ENCODE measurements at regions not wholly inside any gene's neighbourhood (a gene's known extent, or its start where the extent isn't known, plus 50 kb on each side); places are given as distances from the start of the nearest gene placed in this dataset.

DNA sequence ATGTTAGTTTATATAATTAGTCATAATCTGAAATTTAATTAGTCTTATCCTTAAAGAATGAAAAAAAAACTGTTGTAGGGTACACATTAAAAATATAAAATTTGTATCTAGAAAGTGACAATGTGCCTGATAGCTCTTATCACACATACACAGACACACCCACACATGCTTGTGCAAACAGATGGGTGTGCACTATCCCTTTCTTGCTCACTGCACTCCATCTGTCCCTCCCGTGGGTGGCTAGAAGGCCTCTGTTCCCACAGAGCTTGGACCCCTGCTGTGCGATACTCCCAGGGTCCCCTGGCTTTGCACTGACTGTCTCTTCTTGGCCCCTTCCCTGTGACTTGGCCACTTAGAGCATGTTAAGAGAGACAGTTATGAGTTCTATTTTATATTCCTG lies 123.9 kb upstream of the ACKR3 start:
- Histone ChIP-seq H4K20me1 (ENCODE audit: insufficient read depth, low read length) (no peaks in the 10 kb centered on the region), H2AFZ (ENCODE audit: low read length) (no peak overlapping the region), H3K27ac (ENCODE audit: low read depth, low read length, poor library complexity, severe bottlenecking) (no peak overlapping the region), H3K9me3 (ENCODE audit: low read length) (no peaks in the 10 kb centered on the region), H3K36me3 (ENCODE audit: insufficient read depth, low read length) (no peaks in the 10 kb centered on the region), H3K79me2 (ENCODE audit: insufficient read depth, low read length) (no peaks in the 10 kb centered on the region), H3K9me2 (ENCODE audit: low read depth, low read length) (no peaks in the 10 kb centered on the region), H3K4me2 (ENCODE audit: low read length) (no peak overlapping the region), H3K27me3 (ENCODE audit: insufficient read depth, low read length) (no peaks in the 10 kb centered on the region), H3K4me3 (ENCODE audit: low read depth, low read length, poor library complexity, severe bottlenecking) (no peak overlapping the region), H3K9ac (ENCODE audit: low read length) (no peak overlapping the region), H3F3A (ENCODE audit: insufficient read depth, low read length) (no peaks in the 10 kb centered on the region), H3K4me1 (ENCODE audit: insufficient read depth, low read length, severe bottlenecking) (no peaks in the 10 kb centered on the region)
- TF ChIP-seq EZH2 (IDR thresholded peaks at IDR 0.05; ENCODE audit: borderline replicate concordance, low read length), result no peak

DNA sequence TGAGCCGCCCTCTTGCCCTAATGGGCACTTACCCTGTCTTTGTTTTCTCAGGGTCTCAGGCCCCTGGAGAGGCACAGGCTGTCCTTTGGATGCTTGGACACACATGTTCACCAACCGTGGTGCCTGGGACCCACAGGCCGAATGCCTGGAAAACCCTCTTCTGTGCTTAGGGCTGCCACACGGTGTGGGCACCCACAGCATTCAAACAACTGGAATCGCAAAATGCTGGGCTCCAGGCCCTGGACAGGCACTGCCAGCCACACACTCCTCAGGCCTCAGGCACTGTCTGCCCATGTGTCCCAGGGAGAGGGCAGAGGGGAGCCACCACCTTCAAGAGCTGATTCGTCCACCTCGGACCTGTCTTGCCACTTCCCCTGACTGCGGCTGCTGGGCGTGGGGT lies 123.1 kb upstream of the ACKR3 start:
- no peak overlapping the region for H3K4me3 ChIP-seq (ENCODE audit: low read depth, low read length, poor library complexity, severe bottlenecking)
- H3K4me1 ChIP-seq (ENCODE audit: insufficient read depth, low read length, severe bottlenecking), result no peaks in the 10 kb centered on the region
- no peaks in the 10 kb centered on the region for H3K36me3 ChIP-seq (ENCODE audit: insufficient read depth, low read length)
- H3K4me2 ChIP-seq (ENCODE audit: low read length), result no peak overlapping the region
- H2AFZ ChIP-seq (ENCODE audit: low read length), result no peak overlapping the region
- no peak overlapping the region for H3K27ac ChIP-seq (ENCODE audit: low read depth, low read length, poor library complexity, severe bottlenecking)
- no peaks in the 10 kb centered on the region for H3K27me3 ChIP-seq (ENCODE audit: insufficient read depth, low read length)
- no peaks in the 10 kb centered on the region for H3K79me2 ChIP-seq (ENCODE audit: insufficient read depth, low read length)
- TF ChIP-seq, protein P1, sequence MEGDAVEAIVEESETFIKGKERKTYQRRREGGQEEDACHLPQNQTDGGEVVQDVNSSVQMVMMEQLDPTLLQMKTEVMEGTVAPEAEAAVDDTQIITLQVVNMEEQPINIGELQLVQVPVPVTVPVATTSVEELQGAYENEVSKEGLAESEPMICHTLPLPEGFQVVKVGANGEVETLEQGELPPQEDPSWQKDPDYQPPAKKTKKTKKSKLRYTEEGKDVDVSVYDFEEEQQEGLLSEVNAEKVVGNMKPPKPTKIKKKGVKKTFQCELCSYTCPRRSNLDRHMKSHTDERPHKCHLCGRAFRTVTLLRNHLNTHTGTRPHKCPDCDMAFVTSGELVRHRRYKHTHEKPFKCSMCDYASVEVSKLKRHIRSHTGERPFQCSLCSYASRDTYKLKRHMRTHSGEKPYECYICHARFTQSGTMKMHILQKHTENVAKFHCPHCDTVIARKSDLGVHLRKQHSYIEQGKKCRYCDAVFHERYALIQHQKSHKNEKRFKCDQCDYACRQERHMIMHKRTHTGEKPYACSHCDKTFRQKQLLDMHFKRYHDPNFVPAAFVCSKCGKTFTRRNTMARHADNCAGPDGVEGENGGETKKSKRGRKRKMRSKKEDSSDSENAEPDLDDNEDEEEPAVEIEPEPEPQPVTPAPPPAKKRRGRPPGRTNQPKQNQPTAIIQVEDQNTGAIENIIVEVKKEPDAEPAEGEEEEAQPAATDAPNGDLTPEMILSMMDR (IDR thresholded peaks at IDR 0.05; ENCODE audit: low read length), result no peak
- no peak for TF ChIP-seq EZH2 (IDR thresholded peaks at IDR 0.05; ENCODE audit: borderline replicate concordance, low read length)
- H3F3A ChIP-seq (ENCODE audit: insufficient read depth, low read length), result no peaks in the 10 kb centered on the region
- H3K9me3 ChIP-seq (ENCODE audit: low read length), result no peaks in the 10 kb centered on the region
- no peaks in the 10 kb centered on the region for H3K9me2 ChIP-seq (ENCODE audit: low read depth, low read length)
- no peaks in the 10 kb centered on the region for H4K20me1 ChIP-seq (ENCODE audit: insufficient read depth, low read length)
- no peak overlapping the region for H3K9ac ChIP-seq (ENCODE audit: low read length)

DNA sequence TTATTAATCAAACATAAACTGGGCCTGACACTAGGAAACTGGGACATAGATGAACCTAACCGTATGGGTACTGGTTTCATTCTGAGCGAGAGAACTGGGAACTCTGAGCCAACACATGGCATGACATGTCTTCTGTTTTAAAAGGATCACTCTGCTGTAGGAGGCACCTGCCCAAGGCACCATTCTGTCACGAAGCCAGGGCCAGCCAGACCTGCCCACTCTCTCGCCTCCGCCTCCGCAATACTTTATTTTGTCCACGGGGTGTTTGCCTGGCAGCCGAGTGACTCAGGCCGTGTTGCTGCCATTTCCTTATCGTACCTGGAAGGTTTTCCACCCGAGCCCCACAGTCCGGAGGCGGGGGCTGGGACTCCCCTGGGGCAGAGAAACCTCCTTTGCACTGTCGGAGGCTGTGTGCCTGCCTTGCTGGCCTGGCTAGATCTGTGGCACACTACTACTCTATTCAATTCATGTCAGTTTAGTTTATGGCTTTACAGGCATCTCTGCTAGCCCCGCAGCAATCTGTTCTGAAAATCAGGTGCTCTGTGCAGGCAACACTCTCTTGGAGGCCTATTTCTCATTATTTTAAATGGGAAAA lies 120.4 kb upstream of the ACKR3 start:
- TF ChIP-seq, protein P1 (IDR thresholded peaks at IDR 0.05; ENCODE audit: low read length), result no peak
- TF ChIP-seq EZH2 (IDR thresholded peaks at IDR 0.05; ENCODE audit: borderline replicate concordance, low read length), result no peak
- Histone ChIP-seq H3K79me2 (ENCODE audit: insufficient read depth, low read length) (no peaks in the 10 kb centered on the region), H3K4me3 (ENCODE audit: low read depth, low read length, poor library complexity, severe bottlenecking) (no peak overlapping the region), H3K4me1 (ENCODE audit: insufficient read depth, low read length, severe bottlenecking) (no peaks in the 10 kb centered on the region), H2AFZ (ENCODE audit: low read length) (no peak overlapping the region), H3K4me2 (ENCODE audit: low read length) (no peak overlapping the region), H3F3A (ENCODE audit: insufficient read depth, low read length) (no peaks in the 10 kb centered on the region), H3K9ac (ENCODE audit: low read length) (no peak overlapping the region), H3K9me3 (ENCODE audit: low read length) (no peaks in the 10 kb centered on the region), H3K36me3 (ENCODE audit: insufficient read depth, low read length) (no peaks in the 10 kb centered on the region), H3K9me2 (ENCODE audit: low read depth, low read length) (no peaks in the 10 kb centered on the region), H3K27me3 (ENCODE audit: insufficient read depth, low read length) (no peaks in the 10 kb centered on the region), H4K20me1 (ENCODE audit: insufficient read depth, low read length) (no peaks in the 10 kb centered on the region), H3K27ac (ENCODE audit: low read depth, low read length, poor library complexity, severe bottlenecking) (no peak overlapping the region)

DNA sequence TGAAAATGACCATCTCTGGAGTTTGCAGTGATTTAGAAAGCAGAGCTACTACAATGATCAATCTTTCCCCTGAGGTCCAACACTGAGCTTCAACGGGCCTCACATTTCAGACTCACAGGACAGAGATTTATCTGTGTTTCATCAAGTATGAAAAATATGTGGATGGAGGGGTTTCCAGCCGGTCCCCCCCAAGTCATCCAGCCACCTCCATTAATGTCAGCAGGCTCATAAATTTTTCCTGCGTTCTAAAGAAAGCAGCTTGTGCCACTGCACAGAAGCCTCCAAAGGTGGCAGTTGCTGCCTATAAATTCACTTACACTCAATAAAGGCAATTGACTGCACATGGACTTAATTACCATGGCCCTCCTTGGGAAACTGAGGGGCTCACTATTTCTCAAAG lies 117.4 kb upstream of the ACKR3 start:
- H3K27me3 ChIP-seq (ENCODE audit: insufficient read depth, low read length), result no peaks in the 10 kb centered on the region
- no peak overlapping the region for H2AFZ ChIP-seq (ENCODE audit: low read length)
- no peaks in the 10 kb centered on the region for H3K9me2 ChIP-seq (ENCODE audit: low read depth, low read length)
- H4K20me1 ChIP-seq (ENCODE audit: insufficient read depth, low read length), result no peaks in the 10 kb centered on the region
- H3K36me3 ChIP-seq (ENCODE audit: insufficient read depth, low read length), result no peaks in the 10 kb centered on the region
- TF ChIP-seq, protein P1 (IDR thresholded peaks at IDR 0.05; ENCODE audit: low read length), result no peak
- TF ChIP-seq EZH2 (IDR thresholded peaks at IDR 0.05; ENCODE audit: borderline replicate concordance, low read length), result no peak
- no peak overlapping the region for H3K27ac ChIP-seq (ENCODE audit: low read depth, low read length, poor library complexity, severe bottlenecking)
- no peaks in the 10 kb centered on the region for H3F3A ChIP-seq (ENCODE audit: insufficient read depth, low read length)
- H3K79me2 ChIP-seq (ENCODE audit: insufficient read depth, low read length), result no peaks in the 10 kb centered on the region
- H3K9ac ChIP-seq (ENCODE audit: low read length), result no peak overlapping the region
- no peaks in the 10 kb centered on the region for H3K4me1 ChIP-seq (ENCODE audit: insufficient read depth, low read length, severe bottlenecking)
- no peaks in the 10 kb centered on the region for H3K9me3 ChIP-seq (ENCODE audit: low read length)
- H3K4me2 ChIP-seq (ENCODE audit: low read length), result no peak overlapping the region
- no peak overlapping the region for H3K4me3 ChIP-seq (ENCODE audit: low read depth, low read length, poor library complexity, severe bottlenecking)

All from OCI-LY1 (cell line).